GM19025 (cell line): ENCODE measurements at regions not wholly inside any gene's neighbourhood (a gene's known extent, or its start where the extent isn't known, plus 50 kb on each side); places are given as distances from the start of the nearest gene placed in this dataset.

Experiments
- ATAC-seq: cut with Tn5 transposase; IDR thresholded peaks from one replicate; pipeline ENCODE4 v1.9.1; 2021; ENCODE audit warnings: mild to moderate bottlenecking, low read depth, moderate library complexity; ENCODE audit not compliant: unreplicated experiment

DNA sequence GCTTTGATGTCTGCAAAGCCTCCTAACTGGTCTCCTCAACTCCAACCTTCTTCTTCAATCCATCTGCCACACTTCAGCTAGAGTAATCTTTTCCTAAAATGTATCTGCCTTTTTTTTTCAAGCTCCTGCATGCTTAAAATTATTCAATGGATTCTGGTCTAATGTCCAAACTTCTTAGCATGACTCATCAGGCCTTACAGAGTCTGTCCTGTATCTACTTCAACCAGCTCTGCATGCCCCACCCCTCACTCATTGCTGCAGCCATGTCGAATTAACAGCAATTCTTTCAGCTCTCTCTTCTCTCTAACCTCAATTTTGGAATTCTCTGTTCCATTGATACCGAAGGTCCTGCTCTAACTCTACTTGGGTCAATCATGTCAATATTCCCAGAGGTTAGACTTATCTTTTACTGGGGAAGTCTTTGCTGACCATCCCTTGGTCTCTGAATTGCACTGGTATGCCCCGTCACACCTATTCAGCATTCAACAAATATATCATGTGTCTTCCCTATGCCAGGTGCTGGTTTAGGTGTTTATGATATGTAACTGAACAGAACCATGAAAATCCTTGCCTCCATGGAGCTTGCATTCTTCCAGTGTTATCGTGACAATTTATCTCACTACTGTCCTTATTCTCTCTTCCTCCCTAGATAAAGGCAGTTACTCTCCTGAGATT is 88.5 kb upstream of the NANOGP8 start:
- no peak for ATAC-seq

GRCh38 chr15:35170207-35170606 is 85.1 kb upstream of the NANOGP8 start:
- ATAC-seq = no peak

DNA sequence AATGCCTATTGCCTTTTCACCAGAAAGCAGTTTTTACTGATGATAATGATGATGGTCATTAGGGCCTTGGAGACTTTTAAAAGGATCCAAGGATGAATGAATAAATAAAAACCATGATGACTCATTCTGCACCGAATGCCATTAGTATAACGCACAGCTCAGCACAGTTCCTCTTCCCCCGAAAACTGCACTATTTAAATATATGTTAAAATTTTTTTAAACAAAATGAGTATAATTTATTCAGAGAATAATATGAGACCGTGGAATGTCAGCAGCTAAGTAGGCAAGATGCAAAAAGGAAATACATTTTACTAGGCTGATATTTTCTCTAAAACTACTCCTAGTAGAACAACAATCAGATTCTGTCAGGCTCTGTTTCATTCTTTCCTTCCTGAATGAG is 83.4 kb upstream of the NANOGP8 start:
- ATAC-seq = no peak

DNA sequence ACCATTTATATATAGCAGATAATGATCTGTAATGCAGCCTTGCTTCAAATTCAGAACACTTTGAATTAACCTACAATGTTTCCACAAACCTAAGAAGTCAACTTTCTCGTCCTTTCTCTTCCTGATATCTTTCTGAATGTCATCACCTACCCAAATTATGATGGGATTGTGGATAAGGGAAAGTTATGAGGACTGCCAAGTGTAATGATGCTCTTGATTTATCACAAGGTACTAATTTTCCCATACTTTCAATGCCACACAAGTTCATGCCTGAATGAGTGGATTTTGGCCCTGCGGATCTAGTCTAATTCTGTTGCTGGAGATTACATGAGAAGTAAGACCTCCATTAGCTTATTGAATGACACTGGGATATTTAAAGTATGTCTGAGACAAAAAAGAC is 82.6 kb upstream of the NANOGP8 start:
- ATAC-seq = no peak

- ATAC-seq = no peak
These were observed 81.8 kb upstream of the NANOGP8 start for GRCh38 chr15:35166730-35167359.

- ATAC-seq = no peak
These were observed 76.6 kb upstream of the NANOGP8 start for GRCh38 chr15:35161694-35162093.

- ATAC-seq = no peak
These were observed 74.1 kb upstream of the NANOGP8 start for GRCh38 chr15:35159170-35159569.

DNA sequence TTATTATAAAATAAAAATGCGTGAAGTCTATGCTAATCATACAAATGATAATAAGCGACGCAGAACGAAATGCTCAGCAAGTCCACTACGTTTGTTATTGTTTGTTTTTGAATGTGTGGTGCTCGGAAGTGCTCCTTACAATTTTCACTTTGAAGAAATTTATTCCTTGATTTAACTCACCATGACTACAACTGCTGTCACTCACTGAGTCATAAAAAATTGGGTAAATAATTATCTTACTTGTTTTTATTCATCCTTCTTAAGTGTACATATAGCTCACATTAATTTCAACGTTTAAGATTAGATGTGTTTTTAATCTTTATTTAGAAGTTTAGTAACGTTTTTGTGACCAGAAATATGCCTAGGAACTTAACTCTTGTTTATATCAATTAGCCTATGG is 66.7 kb upstream of the NANOGP8 start:
- no peak for ATAC-seq

- no peak for ATAC-seq
These were observed 66.3 kb upstream of the NANOGP8 start for GRCh38 chr15:35151381-35151780.

GRCh38 chr15:35150361-35150760 is 65.3 kb upstream of the NANOGP8 start:
- ATAC-seq = no peak

DNA sequence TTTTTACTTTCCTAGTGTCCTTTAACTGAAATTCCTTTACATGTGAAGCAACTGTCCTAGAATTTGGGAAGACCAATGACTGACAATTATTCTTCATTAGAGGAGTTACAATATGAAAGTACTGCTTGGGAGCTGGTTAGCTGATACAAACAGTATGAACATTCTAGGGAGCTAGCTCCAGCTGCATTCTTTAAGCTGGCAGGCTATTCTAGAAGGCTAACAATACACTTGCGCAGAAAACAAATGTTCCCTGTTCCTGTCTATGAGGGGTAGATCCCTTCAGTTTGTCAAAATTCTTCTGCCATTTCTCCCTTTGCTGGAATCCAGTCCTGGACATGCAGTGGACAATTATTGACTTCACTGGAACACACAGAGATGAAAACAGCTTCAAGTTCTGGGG is 60.2 kb upstream of the NANOGP8 start:
- no peak for ATAC-seq

- ATAC-seq = no peak
These were observed 57.5 kb upstream of the NANOGP8 start for GRCh38 chr15:35142578-35142977.

- no peak for ATAC-seq
These were observed 56.8 kb upstream of the NANOGP8 start for GRCh38 chr15:35141743-35142471.

- ATAC-seq = no peak
These were observed 54.7 kb upstream of the NANOGP8 start for GRCh38 chr15:35139822-35140221.

- ATAC-seq = no peak
These were observed 52.1 kb upstream of the NANOGP8 start for GRCh38 chr15:35137190-35137574.

- peak; percentile 98 for ATAC-seq
These were observed 51.5 kb upstream of the NANOGP8 start for GRCh38 chr15:35136321-35137189.
